CD4-positive, alpha-beta T cell treated with Interleukin-6 for 4 hours (primary cell): ENCODE measurements at regions not wholly inside any gene's neighbourhood (a gene's known extent, or its start where the extent isn't known, plus 50 kb on each side); places are given as distances from the start of the nearest gene placed in this dataset.

Source experiments
- DNase-seq: peaks from one replicate; pipeline ENCODE4 v3.0.0-alpha.2; 2020; ENCODE audit warnings: mixed read lengths

DNA sequence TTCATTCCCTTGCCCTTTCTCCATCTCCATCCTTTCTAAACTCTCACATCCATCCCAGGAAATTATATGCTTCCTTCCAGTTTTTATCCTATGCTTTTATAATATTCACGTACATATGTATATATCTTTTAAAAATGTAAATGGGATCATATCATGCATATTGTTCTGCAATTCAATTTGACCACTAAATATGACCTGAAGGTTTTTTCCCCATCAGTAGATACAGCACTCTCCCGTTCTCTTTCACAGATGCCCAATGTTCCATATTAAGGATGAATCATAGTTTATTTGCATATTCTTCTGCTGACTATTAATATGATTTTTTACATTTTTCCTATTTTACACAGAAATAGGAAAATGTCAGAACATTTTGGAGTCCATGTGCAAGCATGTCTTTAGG is 213.3 kb upstream of the PARD3B start:
- DNase-seq, result no peak

DNA sequence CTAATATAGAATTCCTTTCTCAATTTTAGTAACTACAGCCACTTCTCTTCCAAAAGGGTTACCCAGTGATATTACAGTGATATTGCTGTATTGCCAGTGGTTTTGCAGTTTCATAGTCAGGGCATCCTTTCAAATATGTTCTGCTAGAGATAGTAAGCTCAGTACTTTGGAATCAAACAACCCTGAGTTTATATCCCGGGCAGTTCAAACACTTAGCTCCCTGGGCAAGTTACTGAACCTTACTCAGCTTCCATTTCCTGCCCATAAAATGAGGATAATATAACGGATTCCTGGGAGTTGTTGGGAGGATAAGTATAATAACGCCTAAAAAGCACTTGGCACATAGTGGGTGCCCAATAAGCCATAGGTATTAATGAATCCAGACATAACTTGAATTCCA is 212.6 kb upstream of the PARD3B start:
- no peak for DNase-seq

DNA sequence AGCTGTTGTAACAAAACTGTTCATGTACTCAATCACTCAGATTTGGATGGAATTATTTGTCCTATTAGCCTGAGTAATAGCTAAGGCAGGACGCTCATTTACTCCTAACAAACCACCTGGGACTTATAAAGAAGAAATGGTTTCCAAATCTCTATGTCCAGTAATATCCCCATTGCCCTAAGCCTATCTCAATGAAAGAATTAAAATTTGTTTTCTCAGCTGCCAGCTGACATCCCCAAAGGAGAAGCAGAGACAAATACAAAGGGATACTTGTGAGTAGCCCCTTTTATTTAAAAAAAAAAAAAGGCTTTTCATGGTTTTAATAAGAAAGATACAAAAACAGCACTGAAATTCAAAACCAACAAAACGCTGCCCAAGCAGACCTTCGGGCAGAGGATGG is 211.4 kb upstream of the PARD3B start:
- no peak for DNase-seq

DNA sequence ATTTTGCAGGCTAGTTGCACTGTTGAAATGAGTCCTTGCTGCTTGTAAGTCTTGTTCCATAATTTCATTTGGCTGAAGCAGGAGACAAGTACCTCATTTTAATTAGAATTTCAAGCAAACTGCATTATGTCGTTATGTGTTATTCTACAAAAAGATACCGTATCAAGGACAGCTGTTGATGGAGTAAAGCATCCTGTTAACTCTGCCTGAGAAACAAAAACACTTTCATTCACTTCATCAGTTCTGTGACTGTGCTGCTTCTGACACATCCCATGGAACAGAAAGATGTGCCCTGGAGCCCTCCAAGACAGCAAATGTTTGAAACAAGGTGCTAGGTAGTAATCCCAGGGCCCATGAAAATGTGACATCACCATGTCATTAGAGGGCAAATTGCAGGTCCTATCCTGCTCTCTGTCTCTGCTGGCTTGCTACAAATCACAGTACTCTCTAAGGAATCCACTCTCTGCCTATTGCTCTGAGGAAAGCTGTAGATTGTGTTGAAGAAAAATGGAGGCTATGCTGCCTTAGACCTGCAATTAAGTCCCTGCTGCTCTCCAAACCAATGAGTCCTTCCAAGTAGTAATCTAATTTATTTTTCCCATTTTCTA is 209.7 kb upstream of the PARD3B start:
- DNase-seq, result no peak

DNA sequence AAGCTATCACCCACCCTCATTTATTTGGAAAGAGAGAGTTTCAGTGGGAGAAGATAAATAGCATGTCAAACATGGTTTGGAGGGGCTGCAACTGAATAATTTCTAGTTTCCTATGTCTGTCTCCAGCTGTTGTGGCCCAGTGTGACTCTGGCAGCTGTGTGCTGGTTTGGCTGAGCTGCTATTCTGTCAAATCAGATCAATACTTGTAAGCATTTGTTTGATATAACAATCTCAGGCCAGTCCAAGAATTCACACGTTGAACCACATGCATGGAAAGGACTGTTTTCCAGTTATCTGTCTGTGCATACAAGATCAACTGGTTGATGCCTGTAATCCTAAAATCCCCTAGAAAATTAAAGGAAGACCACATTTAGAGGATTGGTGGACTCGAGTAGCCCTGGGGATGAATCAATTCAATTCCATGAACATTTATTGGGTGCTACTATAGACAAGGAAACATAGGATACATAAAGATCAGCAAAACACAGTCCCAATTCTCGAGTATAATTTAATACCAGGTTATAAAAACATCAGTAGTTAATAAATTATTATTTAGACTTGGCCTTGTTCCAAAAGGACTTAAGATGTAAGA is 209.0 kb upstream of the PARD3B start:
- DNase-seq, result no peak

DNA sequence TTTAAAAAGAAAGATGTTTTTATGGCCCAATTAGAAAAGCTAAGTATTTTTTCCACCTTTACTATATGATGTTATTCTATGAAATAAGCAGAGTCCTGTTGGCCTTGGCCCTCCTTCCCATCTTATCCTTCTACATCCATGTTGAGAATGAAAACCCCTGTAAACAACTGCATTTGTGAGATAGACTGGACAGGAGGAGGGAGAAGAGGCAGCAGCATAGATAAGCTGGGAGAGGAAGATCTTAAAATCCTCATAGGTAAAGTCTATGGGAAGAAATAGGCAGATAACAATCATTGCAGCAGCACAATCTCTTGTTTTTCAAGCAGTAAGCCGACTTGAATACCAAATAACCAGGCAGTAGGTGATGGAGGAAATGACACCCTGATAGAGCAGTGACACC is 207.6 kb upstream of the PARD3B start:
- DNase-seq, result no peak

DNA sequence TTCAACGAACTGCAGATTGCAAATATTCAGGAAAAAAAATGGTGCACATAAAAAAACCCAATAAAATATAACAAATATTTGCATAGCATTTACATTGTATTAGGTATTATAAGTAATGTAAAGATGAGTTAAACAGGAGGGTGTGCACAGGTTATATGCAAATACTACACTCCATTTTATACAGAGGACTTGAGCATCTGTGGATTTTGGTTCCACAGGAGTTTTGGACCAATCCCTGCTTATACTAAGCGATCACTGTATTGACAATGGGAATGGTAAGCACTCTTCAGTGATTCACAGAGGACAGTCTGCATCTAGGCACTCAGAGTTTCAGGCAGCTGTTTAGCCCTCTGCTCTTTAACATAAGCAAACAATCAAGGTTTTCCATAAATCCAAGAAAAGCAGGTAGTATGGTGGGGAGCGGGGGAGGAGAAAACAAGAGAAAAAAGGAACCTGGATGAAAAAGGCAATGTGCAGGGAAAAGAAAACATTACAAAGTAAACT is 206.0 kb upstream of the PARD3B start:
- no peak for DNase-seq

DNA sequence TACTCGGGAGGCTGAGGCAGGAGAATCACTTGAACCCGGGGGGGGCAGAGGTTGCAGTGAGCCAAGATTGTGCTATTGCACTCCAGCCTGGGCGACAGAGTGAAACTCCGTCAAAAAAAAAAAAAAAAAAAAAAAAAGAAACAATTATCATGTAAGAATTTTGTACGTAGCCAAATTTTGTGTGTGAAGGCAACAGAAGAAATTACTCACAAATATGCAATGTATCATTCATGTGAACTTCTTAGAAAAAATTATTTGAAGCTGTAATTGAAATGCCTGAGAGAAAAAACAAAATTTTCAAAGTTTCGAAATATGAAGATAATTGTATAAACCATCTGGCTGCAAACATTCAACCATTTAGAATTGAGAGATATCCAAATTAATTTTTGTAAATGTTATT is 204.8 kb upstream of the PARD3B start:
- no peak for DNase-seq

DNA sequence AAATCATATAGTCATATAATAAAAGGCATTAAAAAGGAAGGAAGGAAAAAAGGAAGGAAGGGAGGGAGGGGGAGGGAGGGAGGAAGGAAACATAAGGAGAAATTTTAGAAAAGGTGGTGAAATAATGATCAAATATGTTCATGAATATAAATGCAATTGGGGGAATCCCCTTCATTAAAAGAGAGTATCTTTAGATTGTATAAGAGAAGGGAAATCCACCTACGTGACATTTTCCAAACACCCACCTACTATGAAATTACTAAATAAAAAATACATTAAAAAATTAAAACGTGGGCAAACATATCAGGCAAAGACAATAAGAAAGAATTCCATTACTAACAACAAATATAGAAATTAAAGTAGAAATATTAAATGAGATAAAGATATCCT is 203.4 kb upstream of the PARD3B start:
- DNase-seq, result no peak

DNA sequence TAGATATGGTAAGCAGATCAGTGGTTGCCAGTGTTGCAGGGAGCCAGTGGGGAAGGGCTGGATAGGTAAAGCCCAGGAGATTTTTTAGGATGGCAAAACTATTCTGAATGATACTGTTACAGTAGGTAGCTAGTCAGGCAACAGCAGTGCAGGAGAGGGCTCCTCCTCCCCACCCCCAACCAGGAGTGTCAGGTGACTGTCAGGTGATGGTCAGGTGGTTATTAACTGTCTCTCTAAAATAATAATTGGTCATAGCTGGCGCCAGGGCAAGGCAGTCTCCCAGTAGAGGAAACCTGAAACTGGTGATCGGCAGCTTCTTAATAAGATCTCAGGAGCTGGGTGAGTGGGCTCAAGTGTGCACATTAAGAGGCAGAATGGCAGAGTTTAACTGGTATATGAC is 201.6 kb upstream of the PARD3B start:
- DNase-seq, result no peak

DNA sequence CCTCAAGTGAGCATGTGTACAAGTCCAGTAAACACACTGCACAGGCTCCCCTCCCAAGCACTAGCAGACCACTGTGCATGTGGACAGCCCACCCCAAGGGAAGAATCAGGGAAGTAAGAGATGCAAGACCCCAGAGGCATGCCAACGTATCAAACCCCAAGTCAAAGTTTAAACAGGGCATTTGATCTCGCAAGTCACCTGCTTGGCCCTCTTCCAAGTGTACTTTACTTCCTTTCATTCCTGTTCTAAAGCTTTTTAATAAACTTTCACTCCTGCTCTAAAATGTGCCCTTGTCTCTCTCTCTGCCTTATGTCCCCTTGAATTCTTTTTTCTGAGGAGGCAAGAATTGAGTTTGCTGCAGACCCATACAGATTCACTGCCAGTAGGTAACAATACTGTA is 201.2 kb upstream of the PARD3B start:
- no peak for DNase-seq

DNA sequence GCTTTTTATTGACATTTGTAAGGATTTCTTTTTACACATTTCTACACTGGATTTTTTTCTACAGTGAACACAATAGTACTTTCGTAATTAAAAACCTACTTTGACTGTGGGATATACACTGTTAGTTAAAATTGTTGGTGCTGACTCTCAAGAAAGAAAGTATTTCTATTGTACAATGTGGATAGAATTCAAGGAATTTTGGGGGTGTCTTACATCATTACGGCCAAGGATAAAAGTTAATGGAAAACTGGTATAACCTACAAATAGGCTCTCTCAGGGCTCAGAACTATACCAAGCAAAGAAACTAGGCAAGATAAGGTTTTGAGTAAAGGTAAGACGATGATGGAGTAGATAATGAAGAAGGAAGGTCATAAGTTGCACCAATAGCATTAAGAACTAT is 198.4 kb upstream of the PARD3B start:
- no peak for DNase-seq

DNA sequence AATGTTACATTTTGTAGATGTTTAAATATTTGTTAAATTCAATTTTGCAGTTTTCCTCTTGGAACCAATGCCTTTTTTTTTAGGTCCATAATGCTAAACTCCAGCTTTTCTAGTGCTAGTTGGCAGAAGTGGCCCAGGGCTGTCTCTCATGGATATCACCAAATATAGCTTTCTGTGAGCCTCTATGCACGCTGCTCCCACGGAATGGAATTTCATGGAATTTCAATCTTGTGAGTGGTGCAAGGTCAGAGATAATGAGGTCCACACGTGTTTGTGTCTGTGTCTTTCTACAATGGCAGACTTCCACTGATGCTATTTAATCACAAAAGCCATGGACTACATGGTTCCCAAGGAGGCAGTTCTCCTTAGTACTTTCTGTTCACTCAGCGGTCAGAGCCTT is 191.5 kb upstream of the PARD3B start:
- no peak for DNase-seq

DNA sequence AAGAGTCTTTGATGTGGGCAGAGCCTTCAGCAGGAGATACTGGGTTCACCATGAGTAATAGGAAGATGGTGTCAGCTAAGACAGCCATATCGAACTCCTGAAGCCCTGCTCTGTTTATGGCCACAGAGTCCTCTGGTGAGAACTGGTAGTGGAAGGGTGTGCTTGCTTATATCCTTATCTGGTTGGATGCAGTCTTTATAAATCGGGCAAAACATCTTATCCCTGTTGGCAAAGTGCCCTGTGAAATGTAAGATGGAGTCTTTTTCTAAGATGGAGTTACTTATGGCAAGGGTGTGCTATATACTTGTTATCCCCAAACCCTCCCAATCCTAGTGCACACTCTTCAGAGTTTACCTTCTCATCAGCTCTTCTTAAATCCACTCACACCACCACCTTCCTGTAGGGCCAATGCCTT is 190.8 kb upstream of the PARD3B start:
- DNase-seq, result no peak

DNA sequence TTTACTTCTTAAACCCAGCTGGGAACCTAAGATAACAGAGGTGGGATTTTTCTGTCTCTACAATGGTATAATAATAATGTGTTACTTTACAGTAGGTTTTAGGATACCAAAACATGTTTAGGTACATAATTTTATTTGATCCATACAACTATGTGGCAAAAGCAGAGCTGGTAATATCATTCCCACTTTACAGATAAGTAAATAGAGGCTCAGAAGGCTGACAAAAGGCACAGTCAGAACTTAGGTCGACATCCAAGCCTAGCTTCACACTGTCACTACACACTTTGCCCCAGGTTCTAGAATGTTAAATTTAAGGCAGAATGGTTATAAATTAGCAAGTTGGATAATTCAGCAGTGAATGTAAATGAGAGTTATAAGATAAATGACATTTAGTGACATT is 189.6 kb upstream of the PARD3B start:
- DNase-seq, result no peak

DNA sequence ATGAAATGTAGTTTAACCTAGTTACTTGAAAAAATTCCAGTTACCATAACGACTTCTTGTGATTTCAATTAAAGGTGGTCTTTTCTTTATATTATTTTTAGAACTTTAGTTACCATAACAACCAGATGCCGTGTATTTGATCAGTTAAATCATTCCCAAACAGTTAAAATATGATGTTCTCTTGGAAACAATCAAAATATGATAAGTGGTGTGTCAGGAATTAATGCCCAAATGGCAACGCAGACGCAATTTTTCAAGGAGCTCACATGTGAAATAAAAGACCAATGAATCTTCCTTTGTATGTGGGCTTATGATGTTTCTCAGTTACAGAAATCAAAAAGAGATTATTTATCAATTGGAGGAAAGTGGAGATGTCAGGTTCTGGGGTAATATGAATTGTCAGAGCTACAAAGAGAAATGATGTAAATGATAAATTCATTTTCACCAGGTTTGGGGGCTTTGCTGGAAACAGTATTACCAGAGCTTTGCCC is 189.1 kb upstream of the PARD3B start:
- no peak for DNase-seq

DNA sequence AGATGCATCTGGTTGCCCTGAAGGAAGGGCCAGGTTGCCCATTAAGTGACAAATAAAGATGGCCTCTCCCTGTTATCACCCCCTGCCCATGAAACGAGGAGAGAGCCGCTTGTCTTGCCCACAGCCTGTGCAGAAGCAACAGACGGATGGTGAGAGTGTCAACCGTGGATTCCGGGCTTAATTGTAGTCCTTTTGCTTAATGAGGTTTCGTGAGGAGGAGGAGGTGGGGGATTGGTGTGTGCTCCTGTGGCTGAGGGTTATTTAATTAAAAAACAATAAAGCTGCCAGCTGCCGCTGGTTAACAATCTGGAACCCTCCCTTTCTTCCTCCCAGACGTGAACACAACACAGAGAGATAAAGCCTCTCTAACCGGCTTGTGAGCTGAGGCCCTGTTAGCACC is 188.0 kb upstream of the PARD3B start:
- DNase-seq, result no peak

DNA sequence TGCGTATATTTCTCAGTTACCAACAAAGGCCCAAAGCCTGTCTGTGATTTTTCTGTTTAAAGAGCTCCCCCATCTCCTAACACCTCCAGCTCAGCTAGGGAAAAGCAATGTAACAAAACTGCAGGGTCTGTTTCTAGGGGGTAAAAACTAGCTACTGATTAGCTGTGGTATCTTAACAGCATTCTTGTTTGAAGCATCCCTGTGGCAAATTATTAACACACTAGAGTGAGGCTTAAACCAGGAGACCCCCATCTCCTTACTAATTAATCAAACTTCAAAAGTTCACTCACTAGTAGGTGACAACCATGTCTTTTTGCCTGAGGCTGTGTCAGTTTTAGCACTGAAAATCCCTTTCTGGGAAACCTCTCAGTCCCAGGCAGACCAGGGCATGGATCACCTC is 186.2 kb upstream of the PARD3B start:
- no peak for DNase-seq

DNA sequence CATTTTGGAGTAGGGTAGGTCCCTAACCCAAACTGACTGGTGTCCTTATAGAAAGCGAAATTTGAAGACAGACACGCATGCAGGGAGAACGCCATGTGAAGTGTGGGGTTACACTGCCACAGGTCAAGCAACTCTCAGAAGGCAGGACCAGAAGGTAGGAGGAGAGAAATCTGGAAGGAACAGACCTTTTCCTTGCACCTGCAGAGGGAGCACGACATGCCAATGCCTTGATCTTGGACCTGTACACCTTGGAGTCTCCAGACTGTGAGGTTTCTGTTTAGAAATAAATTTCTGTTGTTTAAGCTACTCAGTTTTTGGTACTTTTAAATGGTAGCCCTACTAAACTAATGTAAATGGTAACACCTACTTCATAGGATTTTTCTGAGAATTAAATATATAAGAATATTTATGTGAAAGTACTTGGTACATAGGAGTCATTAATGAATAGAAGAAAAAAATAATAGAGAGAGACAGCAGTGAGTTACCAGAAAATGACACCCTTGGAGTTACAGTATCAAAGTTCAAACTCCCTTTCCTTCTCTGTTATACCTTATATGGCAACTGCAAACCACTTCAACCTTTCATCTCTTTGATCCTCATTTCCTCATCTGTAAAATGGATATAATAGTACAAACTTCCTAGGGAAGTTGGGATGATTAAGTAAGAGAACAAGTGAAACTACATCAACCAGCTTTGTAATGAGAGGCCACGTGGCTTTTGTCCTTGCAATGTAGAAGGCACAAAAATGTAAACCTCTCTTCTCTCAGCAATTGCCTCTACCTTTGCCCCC is 184.9 kb upstream of the PARD3B start:
- no peak for DNase-seq

DNA sequence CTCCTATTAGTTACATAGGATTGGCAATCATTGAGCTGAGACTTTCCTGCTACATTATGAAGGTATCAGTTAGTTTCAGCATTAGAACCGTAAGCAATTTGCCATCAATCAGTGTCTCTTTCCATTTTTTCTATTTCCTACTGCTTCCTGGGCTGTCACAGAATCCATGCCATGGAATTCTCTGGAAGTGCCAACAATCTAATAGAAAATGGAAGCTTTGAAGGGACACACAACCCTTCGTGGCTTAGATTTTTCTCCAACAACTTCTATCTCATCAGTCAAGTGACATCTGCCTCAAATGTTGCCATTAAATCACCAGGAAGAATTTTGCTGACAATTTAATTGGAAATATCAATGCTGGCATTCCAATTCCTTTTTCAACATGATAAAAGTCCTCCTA is 183.5 kb upstream of the PARD3B start:
- no peak for DNase-seq

DNA sequence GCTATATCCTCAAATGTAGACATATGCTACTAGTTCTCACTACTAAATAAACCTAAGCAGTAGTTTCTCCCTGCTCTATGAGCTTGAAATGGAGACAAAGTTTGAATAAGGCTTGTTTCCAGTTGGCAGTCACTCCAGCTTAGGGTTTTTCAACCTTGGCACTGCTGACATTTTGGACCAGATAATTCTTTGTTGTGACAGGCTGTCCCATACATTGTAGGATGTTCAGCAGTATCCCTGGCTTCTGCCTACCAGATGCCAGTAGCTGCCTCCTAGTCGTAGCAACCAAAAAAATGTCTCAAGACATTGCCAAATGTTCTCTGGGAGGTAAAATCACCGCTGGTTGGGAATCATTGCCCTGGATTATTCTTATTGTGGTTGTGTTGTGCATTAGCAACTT is 182.7 kb upstream of the PARD3B start:
- DNase-seq, result no peak

DNA sequence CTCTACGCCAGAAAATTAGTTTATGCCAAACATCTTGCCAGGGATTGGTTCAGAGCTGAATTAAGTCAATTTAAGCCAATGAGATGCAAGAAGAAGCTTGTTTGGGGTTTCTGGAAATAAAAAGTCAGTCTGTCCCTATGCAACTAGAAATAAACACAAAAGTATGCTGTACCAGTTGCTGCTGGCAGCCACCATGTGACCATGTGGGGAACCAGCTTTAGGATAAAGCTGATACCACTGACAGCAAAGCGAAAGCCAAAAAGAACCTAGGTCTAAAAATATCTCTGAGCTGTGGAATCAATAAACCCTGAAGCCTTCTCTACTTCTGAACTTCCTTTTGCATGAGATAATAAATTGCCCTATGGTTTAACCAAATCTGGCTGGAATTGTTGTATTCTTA is 181.8 kb upstream of the PARD3B start:
- DNase-seq, result no peak

DNA sequence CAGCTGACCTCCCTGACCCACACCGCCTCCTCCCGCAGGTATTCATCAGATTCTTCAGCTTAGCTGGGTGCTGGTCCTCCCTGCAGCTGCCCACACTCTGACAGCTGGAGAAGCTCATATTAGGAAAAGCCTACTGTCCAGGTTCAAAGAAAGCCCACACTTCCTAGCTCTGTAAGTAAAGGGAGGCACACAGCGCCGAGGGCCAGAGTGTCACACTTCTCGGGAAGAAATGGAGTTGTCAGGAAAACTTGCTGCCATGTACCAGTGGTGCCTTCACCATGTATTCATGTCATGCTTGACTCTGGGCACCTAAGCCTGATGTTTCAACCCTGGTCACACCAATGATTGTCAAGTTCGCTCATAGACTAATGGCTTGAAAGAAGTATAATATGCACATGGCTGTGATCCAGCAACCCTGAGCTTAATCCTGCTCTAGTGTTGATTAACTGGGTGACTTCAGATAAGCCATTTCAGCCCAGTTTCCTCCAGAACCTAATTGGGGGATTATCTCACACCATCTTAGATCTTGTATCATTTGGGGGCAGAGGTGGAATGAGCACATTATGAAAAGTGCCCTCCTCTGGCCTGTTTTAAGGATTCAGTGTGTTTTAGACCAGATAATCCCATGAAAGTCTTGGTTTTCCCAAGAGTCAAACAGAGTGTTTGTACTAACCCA is 180.3 kb upstream of the PARD3B start:
- no peak for DNase-seq

DNA sequence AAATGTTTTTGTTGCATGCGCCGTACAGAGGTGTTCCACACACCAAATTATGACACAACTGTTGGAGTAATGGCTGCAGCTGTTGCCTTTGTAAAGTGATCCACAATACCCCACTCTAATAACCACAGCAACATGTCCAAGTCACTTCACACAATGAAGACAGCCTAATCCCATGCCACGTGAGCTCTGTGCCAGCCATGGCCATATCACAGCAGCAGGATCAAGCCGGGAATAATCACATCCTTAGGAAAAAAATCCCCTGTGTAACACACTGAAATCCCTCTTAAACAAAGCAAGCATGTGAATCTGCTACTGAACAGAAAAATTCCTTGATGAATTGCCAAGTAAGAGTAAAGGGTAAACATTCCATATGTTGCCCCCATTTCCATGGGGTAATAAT is 179.5 kb upstream of the PARD3B start:
- no peak for DNase-seq
